NCI-H510A (cell line): ENCODE measurements at regions not wholly inside any gene's neighbourhood (a gene's known extent, or its start where the extent isn't known, plus 50 kb on each side); places are given as distances from the start of the nearest gene placed in this dataset.
A peak's percentile ranks its signal among the peaks of the same experiment; 100 is the strongest.

Experiments used
- DNase-seq: peaks from one replicate; lab custom pipeline; 2025; lab: John Stamatoyannopoulos, UW

DNA sequence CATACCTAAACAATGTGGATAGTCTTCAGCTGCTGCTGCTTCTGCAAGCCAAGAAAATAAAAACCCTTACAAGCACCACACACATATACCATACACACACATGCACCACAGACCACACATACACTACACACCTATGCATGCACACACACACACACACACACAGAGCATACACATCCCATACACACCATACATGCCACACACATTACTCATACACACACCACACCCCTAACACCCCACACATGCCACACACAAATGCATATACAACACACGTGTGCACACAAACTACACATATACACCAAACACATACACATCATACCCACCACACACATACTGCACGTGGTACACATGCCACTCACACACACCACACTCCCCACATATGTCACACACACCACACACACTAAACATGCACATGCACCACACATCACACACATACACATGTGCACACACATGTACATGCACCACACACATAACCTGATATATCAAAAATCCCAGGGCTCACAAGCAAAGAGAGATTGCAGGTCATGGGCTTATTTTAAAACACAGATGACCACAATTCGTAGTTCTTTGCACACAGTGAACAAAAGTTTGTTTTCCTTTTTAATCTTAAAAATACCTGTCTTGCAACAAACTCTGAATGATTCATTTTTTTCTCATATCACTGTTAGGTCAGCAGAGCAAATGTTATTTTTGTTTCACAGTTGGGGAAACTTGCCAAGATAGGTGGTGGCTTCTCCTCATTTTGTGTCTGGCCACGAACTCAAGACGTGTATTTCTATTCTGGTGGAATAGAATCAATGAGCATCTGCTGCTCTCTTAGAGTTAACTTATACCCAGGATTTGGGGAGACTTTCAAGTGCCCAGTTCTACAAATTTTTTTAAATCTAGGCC, 456.6 kb downstream of the FGF9 start:
- no peak for DNase-seq

DNA sequence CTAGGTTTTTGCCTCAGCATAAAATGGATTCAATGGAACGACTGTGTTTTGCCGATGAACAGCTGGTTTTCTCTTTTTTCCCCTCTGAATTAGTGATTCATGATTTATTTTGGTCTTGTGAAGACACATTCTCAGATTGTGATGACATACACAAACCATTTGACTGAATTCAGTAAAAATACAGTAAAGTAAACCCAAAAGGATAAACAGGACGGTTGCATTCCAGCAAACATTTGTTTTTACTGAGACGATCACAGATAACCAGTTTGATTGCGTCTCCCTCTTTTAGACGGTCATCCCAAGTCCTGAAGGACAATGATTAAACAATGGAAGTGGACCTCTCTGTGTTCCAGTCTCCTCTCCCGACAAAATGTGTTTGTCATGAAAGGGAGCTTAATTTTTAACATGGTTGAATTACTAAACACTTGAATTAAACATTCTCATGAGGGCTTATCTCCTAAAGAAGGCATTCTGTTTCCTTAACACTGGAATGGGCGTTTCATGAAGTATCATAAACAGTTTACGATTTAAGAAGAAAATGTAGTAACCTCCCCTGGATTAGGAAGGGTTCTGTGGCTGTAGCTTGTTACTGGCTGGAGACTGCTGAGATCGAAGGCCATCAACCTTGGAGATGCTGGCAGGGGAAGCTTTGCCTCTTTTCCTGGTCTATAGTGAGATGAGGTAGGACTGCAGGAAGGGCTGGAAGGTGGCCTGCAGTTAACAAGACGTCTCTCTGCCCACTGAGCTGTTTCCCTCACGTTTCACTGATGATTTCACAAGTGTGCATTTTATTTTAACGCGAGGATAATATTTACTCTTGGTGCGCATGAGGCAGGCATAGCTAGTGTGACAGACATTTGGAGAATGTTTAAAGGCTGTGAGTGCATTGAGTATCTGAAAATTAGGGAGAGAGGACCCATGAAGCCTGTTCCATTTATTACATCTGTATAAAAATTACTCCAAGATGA, 457.9 kb downstream of the FGF9 start:
- no peak for DNase-seq

DNA sequence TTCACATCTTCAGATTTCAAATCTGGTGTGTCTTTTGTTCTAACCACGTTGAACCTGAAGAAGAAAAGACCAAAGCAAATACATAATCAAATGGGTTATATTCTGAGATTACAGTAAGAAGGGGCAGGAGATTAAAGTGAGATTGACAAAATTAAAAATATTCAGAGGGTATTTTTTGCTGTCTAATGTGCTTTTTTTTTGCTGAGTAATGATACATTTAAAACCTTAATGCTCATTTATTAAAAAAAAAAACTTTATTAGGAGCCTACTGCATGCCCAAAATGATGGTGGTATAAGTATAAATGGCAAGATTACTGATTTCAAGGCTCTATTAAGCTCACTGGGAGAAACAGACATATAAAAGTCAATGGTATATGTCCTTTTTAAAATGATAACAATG, 459.4 kb downstream of the FGF9 start:
- no peak for DNase-seq

DNA sequence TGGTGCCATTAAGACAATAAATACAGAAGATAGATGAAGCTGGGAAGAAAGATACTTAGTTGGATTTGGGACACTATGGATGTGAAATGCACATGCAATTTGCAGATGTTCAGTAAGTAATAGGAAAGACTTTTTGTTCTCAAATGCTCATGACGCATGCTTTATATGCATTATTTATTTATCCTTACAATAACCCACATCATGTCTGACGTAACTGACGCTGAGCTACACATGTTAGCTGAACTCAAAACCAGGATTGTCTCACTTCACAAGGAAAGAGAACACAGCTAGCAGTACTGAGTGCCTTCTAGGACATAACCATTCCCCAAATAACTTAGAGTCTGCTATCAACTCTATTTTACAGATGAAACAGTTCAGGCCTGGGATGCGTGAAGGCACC, 463.4 kb downstream of the FGF9 start:
- no peak for DNase-seq

DNA sequence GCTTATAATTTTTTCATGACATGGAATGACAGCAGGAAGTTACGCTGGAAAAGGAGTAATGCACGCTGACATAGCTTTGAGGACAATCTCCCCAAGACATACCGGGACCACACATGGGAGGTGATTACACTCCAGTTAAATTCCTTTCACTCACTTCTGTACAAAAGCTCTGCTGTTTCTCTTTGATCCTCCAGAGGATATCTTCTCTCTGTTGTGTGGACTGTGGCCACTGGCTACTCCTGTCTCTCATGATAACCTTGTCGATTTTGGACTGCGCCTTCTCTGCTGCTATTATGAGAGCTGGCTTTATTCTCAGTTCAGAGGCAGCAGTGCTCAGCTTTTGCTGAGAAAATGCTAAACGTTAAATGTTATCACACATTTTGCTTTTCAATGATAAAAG, 464.6 kb downstream of the FGF9 start:
- no peak for DNase-seq

DNA sequence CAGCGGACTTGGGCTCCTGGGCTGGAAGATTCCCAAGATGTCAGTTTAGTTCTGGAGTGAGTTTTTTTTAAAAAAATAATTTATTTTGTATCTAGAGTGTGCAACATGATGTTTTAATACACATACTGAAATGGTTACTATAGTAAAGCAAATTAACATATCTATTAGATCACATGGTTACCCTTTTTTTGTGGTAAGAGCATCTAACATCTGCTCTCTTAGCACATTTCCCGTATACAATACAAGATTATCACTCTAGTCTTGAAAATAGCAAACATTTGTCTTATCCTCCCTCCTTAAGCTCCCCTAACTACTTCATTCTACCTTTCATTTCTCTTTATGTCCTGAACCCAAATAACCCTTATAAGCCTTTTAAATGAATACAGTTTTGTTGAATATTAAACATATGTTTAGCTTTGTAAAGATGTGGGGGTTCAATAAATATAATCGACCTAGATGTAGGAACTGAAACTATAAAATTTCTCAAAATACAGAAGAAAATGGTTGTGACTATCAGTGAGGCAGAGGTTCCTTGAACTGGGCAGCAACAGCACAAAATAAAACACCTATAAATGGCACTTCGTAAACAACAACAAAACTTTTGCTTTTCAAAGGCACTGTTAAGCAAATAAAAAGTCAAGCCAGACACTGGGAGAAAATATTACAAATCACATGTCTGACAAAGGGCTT, 466.6 kb downstream of the FGF9 start:
- no peak for DNase-seq

DNA sequence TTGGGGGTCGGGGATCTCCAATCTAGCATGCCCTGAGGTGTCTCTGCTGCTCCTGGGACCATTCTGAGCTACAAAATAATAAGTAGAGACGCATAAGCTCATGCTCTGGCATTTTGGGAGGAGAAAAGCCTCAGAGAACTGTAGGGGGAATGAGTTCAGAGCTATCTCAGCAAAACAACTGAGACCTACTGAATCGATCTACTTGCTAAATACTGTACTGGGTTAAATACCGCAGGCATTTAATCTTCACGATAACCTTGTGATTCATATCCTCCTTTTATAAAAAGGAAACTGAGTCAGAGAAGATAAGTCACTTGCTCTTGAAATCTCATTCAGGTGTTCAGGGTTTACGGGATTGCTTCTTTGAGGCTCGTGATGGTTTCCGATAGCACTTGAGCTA, 468.1 kb downstream of the FGF9 start:
- no peak for DNase-seq

DNA sequence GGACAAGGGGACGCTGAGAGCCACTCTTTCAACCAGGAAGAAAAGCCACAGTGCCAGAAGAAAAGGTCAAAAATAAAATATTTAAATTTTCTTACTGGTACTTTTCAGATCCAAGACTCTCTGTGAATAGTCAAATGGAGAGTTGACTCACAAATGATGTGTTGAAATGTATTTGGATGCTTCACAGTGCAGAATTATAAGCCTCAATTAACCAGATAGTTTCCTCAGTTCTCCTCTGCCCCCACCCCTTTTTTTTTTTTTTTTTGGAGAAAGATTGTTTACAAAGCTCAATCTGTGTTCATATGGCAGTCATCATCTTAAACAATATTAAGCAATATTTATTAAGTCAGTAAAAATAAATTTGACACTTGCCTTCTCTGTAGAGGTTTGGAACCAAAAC, 470.8 kb downstream of the FGF9 start:
- no peak for DNase-seq

DNA sequence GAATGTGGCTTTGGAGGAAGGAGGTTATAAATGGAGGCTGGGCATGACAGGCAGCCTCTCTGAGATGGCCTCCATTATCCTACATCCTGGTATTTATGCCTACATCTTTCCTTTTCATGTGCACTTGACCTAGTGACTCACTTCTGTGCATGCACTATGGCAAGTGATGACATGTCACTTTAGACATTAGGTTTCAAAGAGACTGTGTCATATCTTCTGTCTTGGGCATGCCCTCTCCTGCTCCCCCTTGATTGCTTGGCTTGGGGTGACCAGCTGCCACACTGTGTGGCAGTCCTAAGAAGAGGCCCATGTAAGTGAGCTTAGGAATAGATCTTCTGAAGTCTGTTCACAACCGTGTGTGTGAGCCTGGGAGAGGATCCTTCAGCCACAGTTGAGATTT, 472.8 kb downstream of the FGF9 start:
- DNase-seq, result no peak

DNA sequence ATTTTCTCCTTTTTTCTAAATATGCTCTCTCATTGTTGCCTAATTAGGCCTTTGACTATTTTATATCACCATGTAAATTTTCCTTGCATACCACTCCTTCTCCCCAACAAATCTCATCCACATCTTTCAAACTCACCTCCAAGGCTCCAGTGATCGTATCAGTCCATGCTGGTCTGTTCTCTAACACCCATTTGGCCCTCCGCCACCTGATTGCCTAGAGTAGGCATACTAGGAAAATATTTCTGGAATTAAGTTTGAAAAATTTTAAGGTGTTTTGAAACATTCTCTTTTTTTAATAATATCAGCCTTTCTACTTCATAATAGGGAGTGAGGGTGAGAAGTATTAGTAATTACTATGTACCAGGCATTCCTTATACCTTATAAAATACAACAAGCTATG, 473.9 kb downstream of the FGF9 start:
- no peak for DNase-seq

DNA sequence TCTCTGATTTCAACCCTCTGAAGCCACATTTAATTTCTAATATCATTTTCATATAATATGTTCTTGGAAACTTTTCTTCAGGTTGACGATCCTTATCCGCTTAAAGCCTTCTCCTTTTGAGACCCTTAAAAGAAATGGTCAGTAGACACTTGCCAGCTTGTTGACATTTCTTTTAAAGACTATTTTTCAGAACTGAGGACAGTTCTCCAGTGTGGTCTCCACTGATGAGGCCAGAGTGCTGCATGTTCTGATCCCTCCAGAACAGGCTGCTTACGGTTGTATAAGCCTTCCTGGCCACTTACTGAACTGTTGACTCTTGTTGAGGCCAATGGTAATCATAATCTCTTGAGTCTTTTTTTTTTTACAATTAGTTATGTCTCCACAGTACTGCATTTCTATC, 477.3 kb downstream of the FGF9 start:
- no peak for DNase-seq

DNA sequence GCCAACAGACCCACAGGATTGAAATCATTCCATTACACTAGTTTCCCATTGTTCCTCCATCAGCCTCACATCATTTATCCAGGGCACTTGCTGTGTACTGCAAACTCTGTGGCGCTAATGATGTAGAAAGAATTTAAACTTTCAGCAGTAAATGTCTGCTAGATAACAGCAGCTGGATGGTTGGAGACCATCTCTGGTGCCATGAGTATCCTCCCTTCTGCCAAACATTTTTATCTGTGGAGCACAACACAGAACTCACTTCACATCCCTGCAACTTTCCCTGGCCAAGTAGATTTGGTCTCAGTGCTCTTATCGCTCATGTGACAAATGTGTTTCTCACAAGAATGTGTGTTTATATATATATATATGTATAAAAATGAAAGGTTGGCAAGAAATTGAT, 481.9 kb downstream of the FGF9 start:
- no peak for DNase-seq

DNA sequence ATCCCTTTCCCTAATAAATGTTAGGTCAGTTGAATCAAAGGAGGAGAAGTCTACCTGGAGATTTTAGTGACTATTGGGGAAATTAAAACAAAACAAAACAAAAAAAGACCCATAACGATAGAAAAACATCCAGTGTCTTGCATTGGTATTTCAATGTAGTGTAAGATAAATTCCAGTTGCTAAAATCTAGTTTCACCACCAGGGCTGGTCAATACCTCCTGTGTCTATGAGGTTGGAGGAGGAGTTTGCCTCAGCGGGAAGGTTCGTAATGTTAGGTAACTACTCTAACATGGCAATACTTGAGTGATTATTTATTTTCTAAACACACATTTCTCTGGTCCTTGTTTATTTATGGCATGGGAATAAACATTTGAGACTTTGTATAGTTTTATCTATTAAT, 483.2 kb downstream of the FGF9 start:
- no peak for DNase-seq

DNA sequence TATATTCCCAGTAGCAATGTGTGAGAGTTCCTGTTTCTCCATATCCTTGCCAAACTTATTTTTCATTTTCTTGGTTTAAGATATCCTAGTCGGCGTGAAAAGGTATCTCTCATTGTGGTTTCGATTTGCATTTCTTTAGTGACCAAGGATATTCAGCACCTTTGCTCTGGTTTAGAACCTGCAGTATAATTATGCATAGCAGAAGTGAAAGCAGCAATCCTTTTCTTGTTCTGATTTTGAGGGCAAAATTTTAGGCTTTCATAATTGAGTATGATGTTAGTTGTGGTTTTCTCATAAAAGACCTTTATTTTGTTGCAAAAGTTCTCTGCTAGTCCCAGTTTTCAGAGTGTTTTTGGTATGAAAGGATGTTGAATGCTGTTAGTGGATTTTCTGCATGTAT, 491.0 kb downstream of the FGF9 start:
- no peak for DNase-seq

DNA sequence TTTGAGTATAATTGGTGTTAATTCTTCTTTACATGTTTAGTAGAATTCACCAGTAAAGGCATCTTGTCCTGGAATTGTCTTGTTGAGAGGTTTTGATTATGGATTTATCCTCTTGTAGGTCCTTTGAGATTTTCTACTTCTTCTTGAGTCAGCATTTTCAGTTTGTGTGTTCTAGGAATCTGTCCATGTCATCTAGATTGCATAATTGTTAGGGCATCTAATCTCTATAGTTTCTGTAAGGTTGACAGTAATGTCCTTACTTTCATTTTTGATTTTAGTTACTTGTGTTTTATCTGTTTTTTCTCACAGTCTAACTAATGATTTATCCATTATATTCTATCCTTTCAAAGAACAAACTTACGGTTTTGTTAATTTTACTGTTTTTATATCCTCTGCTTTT, 492.0 kb downstream of the FGF9 start:
- no peak for DNase-seq

DNA sequence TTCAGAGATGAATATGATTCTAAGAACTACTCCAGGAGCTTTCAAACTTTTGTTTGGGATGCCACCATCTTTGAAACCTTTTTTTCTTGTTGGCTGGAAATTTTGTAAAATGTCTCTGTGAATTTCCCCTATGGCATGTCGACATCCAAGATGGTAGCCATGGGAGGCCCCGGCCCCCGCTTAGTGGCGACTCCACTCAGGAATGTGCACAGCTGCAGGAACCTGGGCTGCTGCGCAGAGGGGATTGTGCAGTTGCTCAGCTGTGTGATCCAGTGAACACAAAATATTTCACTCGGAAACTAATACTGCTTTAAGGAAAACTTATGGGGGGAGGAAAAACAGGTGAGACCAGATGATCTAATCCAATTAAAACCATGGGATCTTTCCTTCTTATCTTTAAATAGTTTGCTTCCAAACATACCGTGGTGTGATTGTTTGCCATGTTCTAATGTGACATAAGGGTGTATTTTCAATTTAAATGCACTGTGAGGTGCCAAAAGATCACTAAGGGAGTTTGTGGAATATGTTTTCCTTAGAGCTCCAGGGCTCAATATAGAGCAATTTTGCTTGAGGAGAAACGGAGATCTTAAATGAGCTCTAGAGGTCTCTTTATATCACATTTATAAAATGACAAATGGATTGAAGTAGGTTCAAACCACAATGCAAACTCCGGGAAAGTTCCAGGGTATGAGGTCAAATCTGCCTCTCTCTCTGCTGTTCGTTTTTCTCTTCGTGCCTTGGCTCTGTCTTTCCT, 497.7 kb downstream of the FGF9 start:
- no peak for DNase-seq

DNA sequence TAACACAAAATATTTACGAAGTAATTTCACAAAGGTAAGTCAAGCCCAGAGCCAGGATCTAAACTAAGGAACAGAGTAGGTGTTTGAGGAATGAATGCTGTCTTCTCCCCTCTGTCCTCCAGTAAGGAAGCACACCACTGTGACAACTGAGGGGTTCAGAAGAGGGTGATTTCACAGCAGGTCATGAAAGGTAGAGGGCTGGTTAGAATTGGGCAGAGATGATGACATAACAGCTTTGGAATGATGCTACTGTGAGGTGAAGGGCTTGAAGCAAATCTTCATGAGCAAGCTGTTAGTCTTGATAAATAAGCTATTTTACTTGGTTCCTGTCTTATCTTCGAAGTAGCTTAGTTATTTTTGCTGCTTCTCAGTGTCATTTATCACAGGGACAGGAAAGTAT, 498.6 kb downstream of the FGF9 start:
- DNase-seq, result no peak

DNA sequence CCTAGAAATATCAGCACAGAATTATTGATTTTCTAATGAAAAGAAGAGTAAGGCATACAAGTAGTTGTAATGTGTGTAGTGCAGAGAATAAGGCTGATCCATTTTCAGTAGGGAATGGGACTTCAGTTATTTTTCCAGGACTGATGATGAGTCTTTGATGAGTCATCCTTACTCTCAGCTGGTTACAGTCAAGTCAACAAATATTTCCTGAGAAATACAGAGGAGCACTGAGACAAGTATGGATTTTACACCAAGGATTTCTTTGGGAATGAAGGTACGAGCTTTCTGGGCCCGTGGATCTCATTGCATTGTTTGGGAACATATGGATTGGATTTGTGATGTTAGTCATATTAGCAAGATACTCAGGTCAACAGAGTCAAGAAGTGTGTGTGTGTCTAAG, 502.7 kb downstream of the FGF9 start:
- DNase-seq, result no peak

DNA sequence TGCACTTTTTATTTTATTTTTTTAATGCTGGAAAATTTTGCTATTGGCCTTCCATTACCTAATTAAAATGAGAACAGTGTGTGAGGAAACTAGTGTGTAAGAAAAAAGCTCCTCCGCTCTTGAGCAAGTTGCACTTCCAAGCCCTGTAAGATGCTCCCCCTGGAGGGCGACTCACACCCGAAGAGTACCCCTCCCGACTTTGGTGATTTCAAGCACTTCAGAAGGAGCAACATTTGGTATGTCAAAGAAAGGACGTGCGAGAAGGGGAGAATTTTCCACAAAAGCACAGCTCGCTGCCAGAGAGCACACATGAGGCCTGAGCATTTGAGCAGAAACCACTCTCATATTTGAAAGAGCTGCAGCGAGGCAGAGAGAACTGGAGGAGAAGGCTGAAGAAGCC, 504.4 kb downstream of the FGF9 start:
- no peak for DNase-seq

DNA sequence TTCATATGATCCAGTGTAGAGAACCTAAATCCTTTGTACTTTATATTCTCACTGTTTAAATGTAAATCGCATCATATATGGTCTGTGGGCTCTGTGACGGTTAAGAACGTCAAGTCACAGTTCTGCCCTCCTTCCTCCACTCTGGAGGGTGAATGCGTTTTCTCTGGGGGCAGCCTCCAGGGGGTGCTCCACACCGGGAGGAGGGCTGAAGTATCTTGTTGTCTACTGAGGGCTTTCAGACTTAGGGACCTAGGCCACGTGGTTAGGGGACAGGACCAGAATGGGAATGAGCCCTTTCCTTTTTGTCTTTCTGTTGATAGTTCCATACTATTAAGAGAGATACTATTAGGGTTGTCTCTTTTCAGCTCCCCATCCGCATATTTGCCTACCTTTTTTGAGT, 504.9 kb downstream of the FGF9 start:
- DNase-seq, result no peak

DNA sequence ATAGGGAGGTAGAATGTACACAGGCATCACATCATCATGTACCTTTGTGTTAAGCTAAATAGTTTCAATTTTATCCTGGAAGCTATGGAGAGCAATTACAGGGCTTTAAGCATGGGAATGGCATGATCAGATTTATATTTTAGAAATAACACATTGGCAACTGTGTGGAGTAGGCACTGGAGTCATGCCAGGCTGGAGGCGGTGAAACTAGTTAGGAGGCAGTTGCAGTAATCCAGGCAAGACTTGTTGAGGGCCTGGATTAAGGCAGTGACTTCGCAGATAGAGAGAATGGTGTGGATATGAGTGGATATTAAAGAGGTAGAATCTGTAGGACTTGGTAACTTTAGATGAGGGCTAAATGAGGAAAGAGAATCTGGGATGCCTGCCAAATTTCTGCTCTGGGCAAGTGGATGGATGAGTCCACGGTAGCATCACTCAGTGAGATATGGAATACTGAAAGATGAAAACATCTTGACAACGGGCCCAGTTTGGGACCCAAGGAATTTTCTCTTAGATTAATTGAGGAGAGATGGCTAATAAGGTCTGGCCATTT, 506.2 kb downstream of the FGF9 start:
- DNase-seq, result peak; percentile 1

DNA sequence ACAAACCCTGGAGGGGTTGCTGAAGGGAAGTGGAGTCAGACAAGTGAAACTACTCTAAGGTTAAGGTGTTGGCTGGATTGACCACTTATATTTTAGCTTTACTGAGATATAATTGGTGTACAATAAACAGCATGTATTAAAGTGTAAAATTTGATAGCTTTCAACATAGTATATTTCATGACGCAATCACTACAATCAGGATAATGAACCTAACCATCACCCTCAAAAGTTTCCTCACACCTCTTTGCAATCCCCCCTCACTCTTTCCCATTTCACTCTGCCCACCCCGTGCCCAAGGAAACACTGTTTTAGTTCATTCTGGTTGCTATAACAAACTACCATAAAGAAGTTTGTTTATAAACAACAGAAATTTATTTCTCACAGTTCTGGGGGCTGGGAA, 508.0 kb downstream of the FGF9 start:
- no peak for DNase-seq
